KOPT-K1 (cell line): ENCODE measurements at regions not wholly inside any gene's neighbourhood (a gene's known extent, or its start where the extent isn't known, plus 50 kb on each side); places are given as distances from the start of the nearest gene placed in this dataset.

ENCODE experiments used
- H3K27ac ChIP-seq: fragments of 200-600 bp; sonication (generic); 2 replicates; pipeline ENCODE4 v1.5.1; 2016; ENCODE audit warnings: antibody characterized with exemption, mild to moderate bottlenecking, low read depth, low read length; ENCODE audit not compliant: poor library complexity, severe bottlenecking
- H3K36me3 ChIP-seq: fragments of 200-600 bp; sonication (generic); 2 replicates; pipeline ENCODE4 v1.5.1; 2017; ENCODE audit warnings: antibody characterized with exemption, mild to moderate bottlenecking, low read length, moderate library complexity; ENCODE audit not compliant: insufficient read depth
- H3K9me3 ChIP-seq: fragments of 200-600 bp; sonication (generic); 2 replicates; pipeline ENCODE4 v1.5.1; 2017; ENCODE audit warnings: antibody characterized with exemption, low read length, mild to moderate bottlenecking; ENCODE audit not compliant: insufficient read depth, poor library complexity, severe bottlenecking

DNA sequence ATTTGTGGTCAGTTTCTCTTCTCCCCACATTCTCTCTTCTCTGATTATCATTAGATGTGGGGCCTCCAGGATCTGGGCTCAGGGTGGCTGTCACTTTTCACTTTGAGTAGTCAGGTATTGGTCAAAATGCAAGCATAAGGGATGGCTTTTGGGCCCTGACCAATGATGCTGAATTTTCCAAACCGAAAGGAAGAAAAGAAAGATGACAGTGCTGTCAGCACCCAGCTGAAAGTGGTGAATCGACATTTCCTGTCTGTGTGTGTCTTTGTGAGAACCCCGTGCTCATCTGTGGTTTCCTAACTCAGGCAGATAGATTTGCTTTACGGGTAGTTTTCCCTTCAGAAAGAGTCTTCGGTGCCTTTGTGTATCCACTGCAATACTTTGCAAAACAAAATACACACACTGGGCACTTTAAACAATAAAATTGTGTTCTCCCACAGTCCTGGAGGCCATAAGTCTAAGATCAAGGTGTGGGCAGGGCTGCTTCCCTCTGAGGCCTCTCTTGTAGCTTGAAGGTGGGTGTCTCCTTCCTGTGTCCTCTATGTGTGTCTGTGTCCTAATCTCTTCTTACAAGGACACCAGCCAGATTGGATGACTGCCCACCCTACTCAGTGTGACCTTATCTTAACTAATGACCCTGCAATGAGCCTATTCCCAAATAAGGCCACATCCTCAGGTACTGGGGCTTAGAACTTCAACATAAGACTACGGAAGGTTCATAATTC lies 274.8 kb upstream of the AJAP1 start:
- Histone ChIP-seq H3K36me3 (no peaks in the 10 kb centered on the region), H3K27ac (peak overlapping the region; percentile 31), H3K9me3 (peaks cover 22% of the 10 kb centered on the region)

GRCh38 chr1:4380564-4381168 lies 273.7 kb upstream of the AJAP1 start:
- H3K36me3 ChIP-seq = no peaks in the 10 kb centered on the region
- peaks cover 22% of the 10 kb centered on the region for H3K9me3 ChIP-seq
- H3K27ac ChIP-seq = no peak overlapping the region

- no peak overlapping the region for H3K27ac ChIP-seq
- H3K9me3 ChIP-seq = peaks cover 11% of the 10 kb centered on the region
- H3K36me3 ChIP-seq = no peaks in the 10 kb centered on the region
These were observed 261.2 kb upstream of the AJAP1 start for GRCh38 chr1:4393191-4393590.

- Histone ChIP-seq H3K27ac (no peak overlapping the region), H3K9me3 (peaks cover 11% of the 10 kb centered on the region)
These were observed 260.0 kb upstream of the AJAP1 start for GRCh38 chr1:4394366-4394765.

GRCh38 chr1:4395158-4395557 lies 259.3 kb upstream of the AJAP1 start:
- H3K9me3 ChIP-seq = peaks cover 11% of the 10 kb centered on the region
- H3K27ac ChIP-seq = no peak overlapping the region
- H3K36me3 ChIP-seq = no peaks in the 10 kb centered on the region

More at GRCh38 chr1:4394366-4394765, 260.0 kb upstream of the AJAP1 start:
- no peaks in the 10 kb centered on the region for H3K36me3 ChIP-seq

GRCh38 chr1:4395676-4396075 lies 258.7 kb upstream of the AJAP1 start:
- H3K9me3 ChIP-seq = peaks cover 11% of the 10 kb centered on the region
- no peaks in the 10 kb centered on the region for H3K36me3 ChIP-seq
- H3K27ac ChIP-seq = no peak overlapping the region

GRCh38 chr1:4396551-4396950 lies 257.9 kb upstream of the AJAP1 start:
- Histone ChIP-seq H3K36me3 (no peaks in the 10 kb centered on the region), H3K9me3 (peaks cover 11% of the 10 kb centered on the region), H3K27ac (no peak overlapping the region)

- Histone ChIP-seq H3K9me3 (peaks cover 11% of the 10 kb centered on the region), H3K36me3 (no peaks in the 10 kb centered on the region), H3K27ac (no peak overlapping the region)
These were observed 257.2 kb upstream of the AJAP1 start for GRCh38 chr1:4397196-4397595.

- Histone ChIP-seq H3K36me3 (no peaks in the 10 kb centered on the region), H3K27ac (no peak overlapping the region), H3K9me3 (no peaks in the 10 kb centered on the region)
These were observed 252.4 kb upstream of the AJAP1 start for GRCh38 chr1:4402032-4402431.

DNA sequence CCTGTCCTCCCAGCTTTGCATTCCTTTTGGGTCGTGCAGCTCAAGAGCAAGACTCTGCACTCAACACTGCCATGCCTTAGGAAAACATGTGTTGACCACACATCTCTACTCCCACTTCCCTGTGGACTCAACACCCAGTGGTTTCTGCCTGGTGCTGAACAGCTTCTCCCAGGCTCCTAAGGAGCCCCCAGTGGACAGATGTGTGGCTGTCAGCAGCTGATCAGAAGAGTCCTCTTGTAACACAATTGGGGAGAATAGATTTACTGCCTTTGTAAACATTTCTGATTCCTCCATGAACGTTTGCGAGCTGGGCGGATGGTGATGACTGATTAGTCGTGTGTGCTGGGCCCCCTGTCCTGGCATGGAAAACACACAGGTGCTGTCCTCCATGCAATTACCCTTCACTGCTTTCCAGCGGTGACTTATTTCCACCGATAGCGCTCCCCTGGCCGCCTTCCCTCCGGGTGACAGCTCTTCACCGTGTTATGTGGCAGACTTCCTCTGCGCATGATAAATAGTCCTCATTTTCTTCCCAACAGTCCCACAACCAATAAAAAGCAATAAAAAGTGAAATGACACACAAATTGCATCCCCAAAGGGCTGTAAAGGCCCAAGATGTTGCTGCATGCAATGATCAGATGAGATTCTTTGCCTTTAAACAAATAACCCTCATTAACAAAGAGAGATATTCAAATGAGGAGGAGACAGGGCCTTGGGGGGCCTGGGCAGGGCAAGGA lies 249.4 kb upstream of the AJAP1 start:
- Histone ChIP-seq H3K9me3 (no peaks in the 10 kb centered on the region), H3K36me3 (no peaks in the 10 kb centered on the region), H3K27ac (no peak overlapping the region)

- Histone ChIP-seq H3K36me3 (no peaks in the 10 kb centered on the region), H3K27ac (no peak overlapping the region), H3K9me3 (no peaks in the 10 kb centered on the region)
These were observed 246.6 kb upstream of the AJAP1 start for GRCh38 chr1:4407851-4408250.

DNA sequence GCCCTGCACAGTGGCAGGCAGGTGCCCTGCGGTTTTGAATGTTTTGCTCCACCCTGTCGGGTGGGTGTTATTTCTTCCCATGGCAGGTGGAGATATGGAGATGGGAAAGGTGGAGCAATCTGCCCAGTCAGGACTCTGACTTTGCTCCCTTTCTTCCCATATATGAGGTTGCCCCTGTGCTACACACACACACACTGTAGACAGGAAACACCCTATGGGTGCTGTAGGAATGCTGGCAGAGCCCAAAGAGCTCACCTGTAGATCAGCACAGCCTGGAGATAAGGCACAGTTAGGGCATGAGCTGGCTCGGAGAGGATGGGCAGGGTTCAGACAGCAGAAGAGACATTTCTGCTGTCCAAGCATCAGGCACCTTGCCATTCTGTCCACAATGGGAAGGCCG lies 246.0 kb upstream of the AJAP1 start:
- H3K9me3 ChIP-seq = no peaks in the 10 kb centered on the region
- no peaks in the 10 kb centered on the region for H3K36me3 ChIP-seq
- no peak overlapping the region for H3K27ac ChIP-seq

DNA sequence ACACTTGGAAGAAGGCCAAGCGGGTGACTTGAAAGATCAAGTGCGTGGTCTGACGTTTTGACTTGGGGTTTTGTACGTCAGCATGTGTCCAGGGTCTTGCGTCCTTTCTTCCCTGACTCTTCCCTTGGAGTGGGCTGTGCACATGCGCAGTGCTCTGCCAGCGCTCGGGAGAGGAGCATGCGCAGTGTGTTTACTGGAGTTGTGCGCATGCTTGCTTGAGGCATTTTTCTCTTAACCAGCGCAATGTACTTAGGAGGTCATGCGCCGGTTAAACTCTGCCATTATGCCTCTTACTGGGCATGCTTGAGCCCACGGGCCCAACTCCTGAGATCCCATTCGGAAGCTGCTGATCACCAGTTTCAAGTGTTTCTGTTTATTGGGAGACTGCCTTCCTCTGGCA lies 242.5 kb upstream of the AJAP1 start:
- Histone ChIP-seq H3K9me3 (no peaks in the 10 kb centered on the region), H3K27ac (no peak overlapping the region), H3K36me3 (no peaks in the 10 kb centered on the region)

DNA sequence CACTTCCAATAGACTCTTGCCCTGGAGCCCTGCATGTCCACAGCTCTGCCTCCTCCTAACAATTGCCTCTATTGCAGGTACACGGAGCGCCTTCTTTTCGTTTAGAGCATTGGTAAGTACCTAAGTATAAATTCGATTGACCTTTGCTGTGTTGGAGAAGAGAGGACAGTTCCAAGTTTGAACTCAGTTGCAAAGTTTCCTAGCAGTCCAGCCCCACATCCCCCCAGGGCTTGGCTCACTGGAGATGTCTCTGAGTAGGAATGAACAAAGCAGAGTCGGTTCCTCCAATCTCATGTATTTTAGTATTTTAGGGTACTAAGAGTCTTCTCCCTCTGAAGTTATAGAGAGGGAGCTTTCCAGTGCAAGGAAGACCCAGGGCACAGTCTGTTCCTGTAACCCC lies 238.9 kb upstream of the AJAP1 start:
- Histone ChIP-seq H3K9me3 (peaks cover 8% of the 10 kb centered on the region), H3K36me3 (no peaks in the 10 kb centered on the region), H3K27ac (no peak overlapping the region)

DNA sequence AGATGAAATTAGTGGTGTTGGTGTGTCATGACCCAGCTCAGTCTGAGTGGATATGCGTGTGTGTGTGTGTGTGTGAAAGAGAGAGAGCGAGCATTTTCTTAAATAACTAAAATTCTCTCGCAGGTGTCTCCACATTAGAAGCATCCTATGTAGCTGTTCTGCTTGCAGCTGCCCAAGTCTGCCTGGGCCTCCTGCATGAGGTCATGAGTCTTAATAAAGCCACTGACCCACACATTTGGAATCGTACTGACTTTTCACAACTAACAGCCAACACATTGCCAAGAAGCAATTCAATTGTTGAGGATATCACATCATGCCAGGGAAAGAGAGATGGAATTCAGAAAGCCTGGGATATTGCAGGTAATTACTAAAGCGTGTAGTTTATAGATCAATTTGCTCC lies 238.2 kb upstream of the AJAP1 start:
- Histone ChIP-seq H3K9me3 (peaks cover 14% of the 10 kb centered on the region), H3K27ac (no peak overlapping the region), H3K36me3 (no peaks in the 10 kb centered on the region)
